ENCODE measurements at regions not wholly inside any gene's neighbourhood (a gene's known extent, or its start where the extent isn't known, plus 50 kb on each side); places are given as distances from the start of the nearest gene placed in this dataset.

DNA sequence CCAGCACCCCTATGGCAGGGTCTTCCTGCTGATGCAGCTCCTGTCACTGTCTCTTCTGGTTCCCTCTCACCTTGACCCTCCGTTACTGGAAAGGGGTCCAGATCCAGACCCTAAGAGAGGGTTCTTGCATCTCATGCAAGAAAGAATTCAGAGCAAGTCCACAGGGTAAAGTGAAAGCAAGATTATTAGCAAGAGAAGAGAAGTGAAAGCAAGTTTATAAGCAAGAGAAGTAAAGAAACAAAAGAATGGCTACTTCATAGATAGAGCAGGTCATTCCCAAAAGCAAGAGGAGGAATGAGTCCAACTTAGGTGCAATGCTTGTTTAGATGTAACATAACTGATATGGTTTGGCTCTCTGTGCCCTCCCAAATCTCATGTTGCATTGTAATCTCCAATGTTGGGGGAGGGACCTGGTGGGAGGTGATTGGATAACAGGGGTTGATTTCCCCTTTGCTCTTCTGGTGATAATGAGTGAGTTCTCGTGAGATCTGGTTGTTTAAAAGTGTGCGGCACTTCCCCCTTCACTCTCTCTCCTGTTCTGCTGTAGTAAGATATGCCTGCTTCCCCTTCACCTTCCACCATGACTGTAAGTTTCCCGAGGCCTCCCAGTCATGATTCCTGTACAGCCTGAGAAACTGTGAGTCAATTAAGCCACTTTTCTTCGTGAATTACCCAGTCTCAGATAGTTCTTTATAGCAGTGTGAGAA is 183.3 kb downstream of the MED10 start:
- no peak for DNase-seq (ENCODE audit: low read depth)

DNA sequence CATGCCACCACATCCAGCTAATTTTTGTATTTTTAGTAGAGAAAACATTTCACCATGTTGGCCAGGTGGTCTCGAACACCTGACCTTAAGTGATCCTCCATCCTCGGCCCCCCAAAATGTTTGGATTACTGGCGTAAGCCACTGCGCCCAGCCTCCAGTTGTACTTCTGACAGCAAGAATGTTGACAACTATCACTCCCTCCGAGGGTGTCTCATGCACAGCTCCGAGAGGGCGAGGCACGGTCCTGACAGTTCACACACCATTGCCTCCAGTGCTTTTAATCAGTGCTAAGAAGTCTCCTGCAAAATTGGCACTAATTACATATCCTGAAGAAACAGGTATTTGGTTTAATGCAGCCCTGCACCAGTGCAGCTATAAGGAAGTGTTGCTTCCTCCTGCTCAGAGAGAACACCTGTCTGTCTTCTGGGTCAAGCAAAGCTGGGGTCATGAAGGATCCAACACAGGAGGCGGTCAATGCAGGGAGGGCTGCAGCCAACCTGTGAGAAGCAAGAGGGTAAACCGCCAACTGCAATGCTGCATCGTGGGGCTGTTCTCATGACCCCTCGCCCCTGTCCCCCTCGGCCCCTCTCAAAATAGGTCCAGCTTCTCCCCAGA is 184.0 kb downstream of the MED10 start:
- DNase-seq (ENCODE audit: low read depth): no peak

DNA sequence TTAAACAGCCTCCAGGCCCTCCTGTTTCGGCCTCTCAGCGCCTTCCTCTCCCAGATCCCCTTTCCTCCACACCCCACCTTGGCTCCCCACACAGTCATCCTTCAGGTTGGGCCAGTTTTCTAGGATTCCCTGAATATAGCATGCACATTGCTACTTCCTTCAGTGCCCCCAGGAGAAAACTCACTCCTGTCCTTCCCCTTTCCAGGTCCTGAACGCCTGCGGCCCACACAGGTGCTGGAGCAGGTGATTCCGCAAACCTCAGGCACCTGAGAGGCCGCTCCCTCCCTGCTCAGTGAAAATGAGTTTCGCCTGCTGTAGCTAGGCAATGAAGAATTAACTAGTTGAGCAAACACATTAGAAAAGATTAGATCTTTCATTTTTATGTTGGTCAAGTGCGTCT is 185.0 kb downstream of the MED10 start:
- no peak for DNase-seq (ENCODE audit: low read depth)

DNA sequence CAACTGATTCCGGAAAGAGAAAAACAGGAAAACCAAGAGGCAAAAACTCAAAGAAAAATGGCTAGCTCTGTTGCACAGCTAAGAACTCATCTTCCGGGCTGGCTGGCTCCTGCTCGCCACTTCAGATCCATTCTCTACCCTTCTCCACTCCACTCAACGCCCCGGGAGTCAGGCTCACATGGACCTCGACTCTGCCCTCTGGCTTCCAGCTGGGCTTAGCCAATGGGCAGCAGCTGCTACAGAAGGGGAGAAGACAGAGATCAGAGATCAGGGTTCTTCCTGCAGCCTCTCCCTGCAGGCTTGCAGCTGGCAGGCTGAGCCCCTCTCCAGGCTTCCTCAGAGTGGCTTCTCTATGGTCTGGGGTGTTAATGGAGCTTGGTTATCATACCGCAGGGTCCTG is 187.5 kb downstream of the MED10 start:
- DNase-seq (ENCODE audit: low read depth): no peak

DNA sequence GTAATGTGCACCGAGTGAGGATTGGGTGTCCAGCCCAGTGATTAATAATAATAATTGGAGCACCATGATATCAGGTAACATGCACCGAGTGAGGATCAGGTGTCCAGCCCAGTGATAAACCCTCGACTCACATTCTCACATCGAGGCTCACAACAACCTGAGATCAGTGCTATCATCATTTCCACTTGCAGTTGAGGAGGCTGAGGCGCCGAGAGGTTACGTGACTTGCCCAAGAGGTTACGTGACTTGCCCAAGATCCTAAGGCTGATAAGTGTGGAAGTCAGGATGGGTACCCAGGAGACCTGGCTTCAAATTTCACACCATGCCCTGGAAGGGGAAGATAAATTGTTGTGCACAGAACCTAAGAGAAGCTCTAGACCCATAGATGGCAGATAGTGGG is 189.4 kb downstream of the MED10 start:
- no peak for DNase-seq (ENCODE audit: low read depth)

DNA sequence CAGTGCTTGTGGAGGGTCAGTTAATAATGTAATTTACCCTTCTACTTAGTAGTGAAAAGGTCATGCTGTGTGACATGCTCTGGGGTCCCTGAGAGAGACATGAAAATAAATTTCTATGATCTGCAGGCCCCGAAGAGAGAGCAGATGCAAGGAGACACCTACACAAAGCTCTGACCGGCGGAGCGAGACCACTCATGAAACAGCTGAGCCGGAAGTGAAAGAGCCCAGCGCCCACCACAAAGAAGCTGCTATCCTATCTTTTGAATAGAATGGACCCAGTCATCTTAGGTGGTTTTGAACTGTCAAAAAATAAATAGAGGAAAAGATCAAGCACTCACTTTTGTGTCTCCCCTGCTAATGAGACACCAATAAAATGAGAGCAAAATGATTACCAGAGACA is 190.0 kb downstream of the MED10 start:
- no peak for DNase-seq (ENCODE audit: low read depth)

DNA sequence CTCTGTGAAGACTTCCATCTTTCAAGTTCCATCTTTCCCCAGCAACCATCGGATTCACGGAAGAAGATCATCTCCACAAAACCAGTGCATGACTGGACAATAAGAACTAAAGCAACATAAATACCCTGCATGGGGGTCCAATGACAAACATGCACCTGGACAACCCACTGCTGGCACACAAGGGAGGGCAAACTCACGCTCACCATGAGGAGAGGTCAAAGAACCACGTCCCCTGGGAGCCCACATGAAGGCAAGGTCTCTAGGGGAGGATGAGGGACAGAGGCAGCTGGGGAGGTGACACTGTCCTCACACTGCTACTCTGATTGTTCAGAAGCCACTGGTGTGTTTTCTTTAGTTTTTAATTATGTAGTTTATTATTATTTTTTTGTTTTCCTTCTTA is 190.8 kb downstream of the MED10 start:
- no peak for DNase-seq (ENCODE audit: low read depth)

DNA sequence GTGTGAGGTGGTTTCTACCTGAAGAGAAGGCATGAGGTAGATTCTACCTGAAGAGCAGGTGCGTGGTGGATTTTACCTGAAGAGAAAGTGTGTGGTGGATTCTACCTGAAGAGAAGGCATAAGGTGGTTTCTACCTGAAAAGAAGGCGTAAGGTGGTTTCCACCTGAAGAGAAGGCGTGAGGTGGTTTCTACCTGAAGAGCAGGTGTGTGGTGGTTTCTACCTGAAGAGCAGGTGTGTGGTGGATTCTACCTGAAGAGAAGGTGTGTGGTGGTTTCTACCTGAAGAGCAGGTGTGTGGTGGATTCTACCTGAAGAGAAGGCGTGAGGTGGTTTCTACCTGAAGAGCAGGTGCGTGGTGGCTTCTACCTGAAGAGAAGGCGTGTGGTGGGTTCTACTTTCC is 192.8 kb downstream of the MED10 start:
- no peak for DNase-seq (ENCODE audit: low read depth)

DNA sequence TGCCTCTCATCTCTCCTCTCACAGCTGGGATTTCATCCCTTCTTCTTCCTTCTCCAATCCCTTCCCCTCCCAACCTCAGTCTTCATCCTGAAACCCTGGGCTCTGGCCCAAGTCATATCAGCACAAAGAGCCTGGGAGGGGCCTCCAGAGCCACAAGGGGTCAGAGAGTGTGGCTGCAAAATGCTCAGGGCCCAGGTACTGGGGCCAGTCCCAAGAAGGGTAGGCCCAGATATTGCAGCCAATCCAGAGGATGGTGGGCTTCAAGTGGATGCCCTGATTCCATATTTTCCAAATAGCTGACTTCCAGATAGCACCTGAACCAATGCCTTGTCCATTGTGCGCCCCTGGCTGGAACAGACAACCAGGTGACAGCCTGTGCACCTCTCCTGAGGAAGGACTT is 193.9 kb downstream of the MED10 start:
- no peak for DNase-seq (ENCODE audit: low read depth)

DNA sequence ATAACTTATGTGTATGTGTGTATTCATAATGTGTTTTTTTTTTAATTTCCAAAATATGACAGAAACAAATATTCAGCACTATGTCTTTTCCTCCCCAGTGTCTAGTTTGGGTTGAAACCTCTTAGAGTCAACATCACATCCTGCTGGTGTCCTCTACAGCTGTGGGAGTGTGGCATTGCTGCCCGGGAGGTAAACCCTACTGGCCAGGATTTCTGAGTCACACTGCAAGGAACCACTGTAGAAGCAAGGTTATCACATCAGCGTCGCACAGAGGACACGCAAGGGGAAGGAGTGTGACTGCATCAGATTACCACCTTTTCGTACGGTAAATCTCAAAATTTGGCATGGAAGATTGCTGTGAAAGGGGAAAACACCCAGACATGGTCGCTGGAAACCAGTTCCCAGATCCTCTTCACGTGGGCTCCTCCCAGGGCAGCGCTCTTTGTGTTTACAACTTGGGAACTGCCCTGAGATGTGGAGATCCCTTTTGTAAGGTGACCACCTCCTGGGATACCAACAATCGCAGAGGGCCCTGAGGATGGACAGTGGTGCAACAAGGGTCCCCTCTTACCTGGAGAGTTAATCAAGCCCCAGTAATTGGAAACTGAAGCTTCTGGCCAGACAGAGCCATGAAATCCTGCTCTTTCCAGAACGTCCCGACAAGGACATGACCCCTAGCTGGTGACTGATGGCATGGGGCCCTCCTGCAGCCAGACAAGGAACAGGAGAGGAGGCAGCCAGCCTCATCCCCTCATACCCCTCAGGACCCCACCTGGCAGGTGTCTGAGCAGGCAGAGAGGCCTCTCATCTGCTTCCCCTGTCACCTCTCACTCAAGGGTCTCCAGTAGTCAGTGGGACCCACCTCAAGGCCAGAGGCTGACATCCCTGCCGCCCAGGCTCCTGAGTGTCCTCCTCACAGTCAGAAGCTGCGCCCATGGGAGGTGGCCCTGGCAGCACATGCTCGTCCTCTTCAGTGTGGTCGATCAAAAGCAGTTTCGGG is 194.7 kb downstream of the MED10 start:
- DNase-seq (ENCODE audit: low read depth): no peak

DNA sequence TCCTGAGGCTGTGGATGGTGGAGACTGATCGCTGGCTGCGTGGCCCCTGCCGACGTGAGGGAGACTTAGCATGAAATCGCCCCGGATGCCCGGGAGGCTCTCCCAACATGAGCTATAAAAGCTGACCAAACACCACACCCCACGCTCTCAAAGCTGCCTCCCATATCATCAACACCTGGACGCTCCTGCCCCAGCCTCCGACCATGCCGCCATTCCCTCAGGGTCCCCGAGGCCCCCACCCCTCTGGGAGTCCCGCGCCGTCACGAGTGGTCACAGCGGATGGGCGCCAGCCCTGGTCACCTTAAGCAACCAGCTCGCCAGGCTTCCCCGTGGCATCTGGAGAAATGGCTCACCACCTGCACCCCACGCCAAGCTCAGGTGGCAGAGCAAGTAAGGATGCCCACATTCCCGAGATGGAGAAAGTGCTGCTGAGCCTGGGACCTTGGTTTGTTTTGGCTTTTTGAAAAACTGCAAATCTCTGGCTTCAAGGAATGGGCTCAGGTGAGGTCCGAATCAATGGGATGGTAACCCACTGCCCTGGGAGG is 196.0 kb downstream of the MED10 start:
- DNase-seq (ENCODE audit: low read depth): no peak

DNA sequence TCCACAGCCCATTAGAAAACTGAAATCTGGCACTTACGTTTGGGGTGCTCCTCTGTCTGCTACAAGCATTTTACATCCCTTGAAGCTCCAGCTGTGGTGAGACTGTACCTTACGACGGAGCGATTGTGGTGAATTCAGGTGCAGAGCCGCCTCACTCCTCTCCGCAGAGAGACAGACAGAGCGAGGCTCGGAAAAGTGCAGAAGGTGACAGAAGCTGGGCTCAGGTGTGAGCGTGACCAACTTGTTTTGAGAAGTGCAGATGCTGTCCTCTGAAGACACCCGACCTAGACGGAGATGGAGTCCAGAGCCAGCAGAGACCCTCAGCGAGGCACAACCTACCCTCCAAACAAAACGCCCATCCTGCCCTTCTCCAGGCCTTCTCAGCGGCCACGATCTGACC is 196.5 kb downstream of the MED10 start:
- DNase-seq (ENCODE audit: low read depth): no peak

DNA sequence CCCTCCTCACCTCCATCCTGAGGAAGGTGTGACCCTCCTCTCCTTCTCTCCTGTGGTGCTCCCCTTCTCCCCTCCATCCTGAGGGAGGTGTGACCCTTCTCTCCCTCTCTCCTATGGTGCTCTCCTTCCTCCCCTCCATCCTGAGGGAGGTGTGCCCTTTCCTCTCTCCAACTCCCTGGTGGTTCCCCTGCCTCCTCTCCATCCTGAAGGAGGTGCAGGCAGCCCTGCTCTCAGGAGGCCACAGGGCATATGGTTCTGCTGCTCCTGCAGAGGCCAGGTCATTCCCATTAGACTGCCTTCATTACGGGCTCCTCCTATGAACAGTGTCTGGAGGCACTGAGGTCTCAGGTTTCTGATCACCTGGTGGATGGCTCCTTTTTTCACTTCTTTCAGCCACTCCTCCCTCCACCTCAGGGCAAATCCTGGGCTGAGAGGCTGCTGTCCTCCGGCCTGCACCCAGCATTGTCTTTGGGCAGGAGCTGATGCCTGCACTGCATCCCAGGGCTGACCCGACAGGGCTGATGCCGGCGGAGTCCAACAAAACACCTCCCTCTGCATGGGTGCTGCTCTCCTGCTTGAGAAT is 197.1 kb downstream of the MED10 start:
- no peak for DNase-seq (ENCODE audit: low read depth)

DNA sequence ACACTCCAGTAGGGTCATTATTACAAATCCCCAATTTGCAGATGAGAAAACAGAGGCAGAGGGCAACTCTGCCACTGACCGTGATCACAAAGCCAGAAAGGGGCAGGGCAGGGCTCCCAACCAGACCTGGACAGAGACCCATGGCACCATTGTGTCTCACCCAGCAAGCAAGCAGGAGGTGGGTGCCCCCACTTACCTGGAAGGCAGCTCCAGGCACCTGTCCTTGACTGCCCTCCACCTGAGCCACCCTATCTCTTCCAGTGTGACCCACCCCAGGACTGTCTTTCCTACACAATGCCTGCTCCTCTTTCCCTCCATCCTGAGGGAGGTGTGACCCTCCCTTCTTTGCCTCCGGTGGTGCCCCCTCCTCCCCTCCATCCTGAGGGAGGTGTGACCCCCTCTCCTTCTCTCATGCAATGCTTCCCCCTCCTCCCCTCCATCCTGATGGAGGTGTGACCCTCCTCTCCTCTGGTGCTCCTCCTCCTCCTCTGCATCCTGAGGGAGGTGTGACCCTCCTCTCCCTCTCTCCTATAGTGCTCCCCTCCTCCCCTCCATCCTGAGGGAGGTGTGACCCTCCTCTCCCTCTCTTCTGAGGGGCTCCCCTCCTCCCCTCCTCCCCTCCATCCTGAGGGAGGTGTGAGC is 198.0 kb downstream of the MED10 start:
- no peak for DNase-seq (ENCODE audit: low read depth)

DNA sequence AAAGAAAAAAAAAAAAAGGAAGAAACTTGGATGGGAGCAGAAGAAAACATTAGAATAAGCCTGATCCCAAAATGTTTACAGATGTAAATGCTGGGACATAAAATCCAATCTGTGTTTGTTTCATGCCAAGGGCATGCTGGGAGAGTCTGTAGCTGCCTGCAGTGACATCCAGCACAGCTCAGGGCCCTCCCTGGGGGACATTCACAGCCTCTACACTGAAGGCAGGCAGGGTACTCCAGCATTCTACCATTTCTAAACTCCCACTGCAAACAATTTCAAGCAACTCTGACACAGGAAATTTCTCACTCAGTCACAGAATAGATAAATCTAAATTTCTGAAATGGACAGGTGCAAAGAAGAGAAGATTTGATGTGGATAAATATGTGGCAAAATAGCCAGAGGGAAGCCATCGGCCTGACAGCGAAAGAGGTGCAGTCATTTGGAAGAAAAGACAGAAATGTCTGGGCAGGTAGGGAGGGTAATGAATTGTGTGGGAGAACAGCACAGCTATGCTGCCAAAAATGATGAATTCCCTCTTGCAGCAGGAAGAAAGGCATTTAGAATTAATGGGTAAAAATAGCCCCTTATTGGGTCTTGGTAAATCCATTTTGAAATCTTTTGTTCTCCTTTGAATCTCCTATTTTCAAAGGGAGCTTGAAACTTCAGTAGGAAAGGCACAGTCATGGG is 199.4 kb downstream of the MED10 start:
- DNase-seq (ENCODE audit: low read depth): no peak

DNA sequence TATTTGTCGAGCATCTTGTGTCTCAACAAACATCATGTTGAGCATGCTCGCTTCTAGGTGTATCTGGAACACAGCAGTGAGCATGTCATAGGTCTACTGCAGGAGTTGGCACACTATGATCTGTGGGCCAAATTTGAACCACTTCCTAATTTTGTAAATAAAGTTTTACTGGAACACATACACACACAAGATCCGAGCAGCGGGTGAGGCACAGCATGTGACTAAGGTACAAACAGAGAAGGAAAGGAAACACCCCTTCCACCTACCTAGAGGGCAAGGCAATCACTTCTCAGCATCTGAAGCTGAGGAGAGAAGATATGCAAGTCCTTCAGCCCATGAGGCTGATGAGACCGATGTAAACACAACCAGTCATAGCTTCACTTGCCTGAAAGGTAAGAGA is 200.4 kb downstream of the MED10 start:
- no peak for DNase-seq (ENCODE audit: low read depth)

DNA sequence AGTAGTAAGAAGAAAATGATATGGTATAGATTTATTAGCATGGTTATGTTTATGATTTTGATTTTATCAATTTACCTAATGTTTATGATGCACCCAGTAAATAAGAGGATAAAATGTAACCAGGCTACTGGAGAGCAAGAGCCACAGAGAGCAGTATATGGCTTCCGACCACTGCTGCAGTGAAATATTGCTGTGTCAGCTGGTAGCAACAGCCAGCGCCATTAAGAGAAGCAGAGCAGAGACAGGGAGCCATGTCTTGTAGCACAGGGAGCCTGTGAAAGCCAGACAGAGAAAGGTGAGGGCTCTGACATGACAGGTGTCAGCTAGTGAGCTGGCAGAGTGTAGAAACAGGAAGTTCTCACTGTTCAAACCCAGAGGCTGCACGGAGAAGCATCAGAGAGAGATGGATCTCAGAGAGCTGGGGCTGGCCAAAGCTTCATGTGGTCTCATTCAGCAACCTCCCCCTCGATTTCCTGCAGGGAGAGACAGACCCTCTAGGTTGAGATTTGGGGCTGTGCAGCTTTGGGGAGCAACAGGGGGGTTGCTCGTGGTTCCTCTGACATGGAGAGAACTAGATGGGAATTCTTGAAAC is 202.1 kb downstream of the MED10 start:
- no peak for DNase-seq (ENCODE audit: low read depth)

DNA sequence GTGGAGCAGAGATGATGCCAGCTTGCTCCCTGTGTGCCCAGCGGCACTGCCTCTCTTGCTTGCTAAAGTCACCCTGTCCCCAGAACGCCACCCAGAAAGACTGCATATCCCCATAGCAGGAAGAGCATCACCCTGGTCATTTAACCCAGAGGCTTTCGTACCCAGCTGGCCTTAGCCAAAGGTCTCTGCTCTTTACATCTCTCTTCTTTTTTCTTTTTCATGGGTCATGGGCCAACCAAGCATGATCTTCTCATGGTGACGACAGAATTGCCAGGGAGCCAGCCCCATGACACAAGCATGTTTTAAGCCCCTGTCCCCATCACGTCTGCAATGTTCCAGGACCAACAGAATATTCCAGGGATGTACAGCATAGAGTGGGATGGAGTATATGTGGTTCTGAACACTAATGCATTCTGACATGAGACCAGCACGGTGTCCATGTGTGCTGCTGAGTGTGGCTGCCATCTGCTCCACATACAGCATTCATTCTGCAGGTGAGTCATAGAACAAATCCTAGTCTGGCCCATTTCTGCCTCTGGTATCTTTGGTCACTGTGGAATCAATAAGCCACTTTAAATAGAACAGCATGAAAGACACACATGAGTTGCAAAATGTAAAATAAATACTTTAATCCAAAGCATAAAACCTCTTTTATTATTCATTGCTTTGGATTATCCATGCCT is 203.0 kb downstream of the MED10 start:
- DNase-seq (ENCODE audit: low read depth): no peak

DNA sequence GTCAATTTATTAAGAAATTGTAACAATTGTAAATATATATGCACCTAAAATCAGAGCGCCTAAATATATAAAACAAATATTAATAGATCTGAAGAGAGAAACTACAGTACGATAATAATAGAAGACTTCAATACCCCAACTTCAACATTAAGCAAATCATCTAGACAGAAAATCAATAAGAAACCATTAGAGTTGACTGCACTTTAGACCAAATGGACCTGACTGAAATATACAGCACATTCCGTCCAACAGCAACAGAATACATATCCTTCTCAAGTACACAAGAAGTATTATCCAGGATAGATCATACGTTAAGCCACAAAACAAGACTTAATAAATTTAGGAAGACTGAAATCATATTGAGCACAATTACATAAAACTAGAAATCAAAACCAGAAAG is 208.7 kb downstream of the MED10 start:
- DNase-seq (ENCODE audit: low read depth): no peak

DNA sequence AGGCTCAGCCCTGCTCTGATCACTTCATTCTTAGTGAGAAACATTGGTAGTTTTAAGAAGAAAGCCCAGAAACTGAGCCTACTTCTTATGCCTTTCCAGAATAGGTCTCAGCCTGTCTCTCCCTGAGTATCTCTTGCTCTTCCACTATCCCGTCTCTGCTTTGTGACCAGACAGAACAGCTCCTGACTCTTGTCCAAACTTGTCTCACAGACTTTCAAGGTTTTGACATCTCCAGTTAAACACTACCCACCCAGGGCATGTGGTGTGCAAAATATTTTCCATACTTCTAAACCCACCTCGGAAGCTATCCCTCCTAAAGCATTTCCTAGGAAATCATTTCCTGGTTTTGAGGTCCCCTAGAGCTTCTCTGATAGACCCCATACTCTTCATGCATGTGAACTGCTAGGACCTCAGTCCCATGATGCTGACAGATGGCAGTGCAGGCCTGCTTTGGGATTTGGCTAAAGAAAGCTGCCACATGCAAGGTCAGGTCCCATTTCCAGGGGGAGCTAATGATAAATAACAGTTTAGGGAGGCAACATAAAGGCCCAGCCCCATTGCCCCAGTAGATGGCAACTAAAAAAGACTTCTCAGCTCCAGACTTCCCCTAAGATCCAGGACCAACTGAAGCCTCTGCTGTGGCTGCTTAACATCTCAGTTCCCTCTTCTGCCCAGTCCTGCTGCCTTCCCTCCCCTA is 211.5 kb downstream of the MED10 start:
- DNase-seq (ENCODE audit: low read depth): no peak

Measured in GM04504 (cell line).